ENCODE measurements at regions not wholly inside any gene's neighbourhood (a gene's known extent, or its start where the extent isn't known, plus 50 kb on each side); places are given as distances from the start of the nearest gene placed in this dataset.

DNA sequence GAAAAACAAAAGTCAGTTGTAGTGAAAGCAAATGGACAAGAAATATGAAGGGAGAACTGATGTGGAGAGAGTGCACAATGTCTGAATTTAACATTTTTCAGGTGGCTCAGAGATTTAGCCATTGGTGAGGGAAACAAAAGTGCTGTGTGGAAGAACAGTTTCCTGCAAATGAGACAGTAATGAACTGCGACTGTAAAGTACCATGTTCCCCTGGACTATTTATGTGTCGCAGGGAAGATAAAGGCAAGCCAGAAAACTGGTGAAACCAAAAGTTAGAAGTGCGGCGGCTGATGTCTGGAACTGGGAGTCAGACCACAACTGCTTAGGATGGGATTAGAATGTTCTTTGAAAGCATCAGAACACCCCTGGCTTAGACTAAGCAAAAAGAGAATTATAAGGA, 905.1 kb upstream of the MAN1A1 start:
- no peak for DNase-seq (ENCODE audit: extremely low read depth in 1 of 4, low spot score in 3 of 4)
- TF ChIP-seq ZNF347 (CRISPR knock-in tag; IDR thresholded peaks at IDR 0.05; ENCODE audit: low read depth) (no peak), TAF1 (IDR thresholded peaks at IDR 0.05; ENCODE audit: control insufficient read depth, extremely low read depth, insufficient read depth, low read length, severe bottlenecking) (no peak), JUND (IDR thresholded peaks at IDR 0.05; ENCODE audit: borderline replicate concordance, low read depth, low read length) (no peak), JUND (tag; IDR thresholded peaks at IDR 0.05; ENCODE audit: borderline replicate concordance, low read depth, low read length) (no peak), WHSC1 (IDR thresholded peaks at IDR 0.05; ENCODE audit: low read length) (no peak), ZNF212 (CRISPR knock-in tag; IDR thresholded peaks at IDR 0.05) (no peak), BRD4 (IDR thresholded peaks at IDR 0.05) (no peak), TCFL5 (CRISPR knock-in tag; conservative IDR thresholded peaks at IDR 0.05) (no peak)
- TF ChIP-seq, protein P1, sequence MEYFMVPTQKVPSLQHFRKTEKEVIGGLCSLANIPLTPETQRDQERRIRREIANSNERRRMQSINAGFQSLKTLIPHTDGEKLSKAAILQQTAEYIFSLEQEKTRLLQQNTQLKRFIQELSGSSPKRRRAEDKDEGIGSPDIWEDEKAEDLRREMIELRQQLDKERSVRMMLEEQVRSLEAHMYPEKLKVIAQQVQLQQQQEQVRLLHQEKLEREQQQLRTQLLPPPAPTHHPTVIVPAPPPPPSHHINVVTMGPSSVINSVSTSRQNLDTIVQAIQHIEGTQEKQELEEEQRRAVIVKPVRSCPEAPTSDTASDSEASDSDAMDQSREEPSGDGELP (CRISPR knock-in tag; IDR thresholded peaks at IDR 0.05; ENCODE audit: borderline replicate concordance): no peak
- TF ChIP-seq, protein P2, sequence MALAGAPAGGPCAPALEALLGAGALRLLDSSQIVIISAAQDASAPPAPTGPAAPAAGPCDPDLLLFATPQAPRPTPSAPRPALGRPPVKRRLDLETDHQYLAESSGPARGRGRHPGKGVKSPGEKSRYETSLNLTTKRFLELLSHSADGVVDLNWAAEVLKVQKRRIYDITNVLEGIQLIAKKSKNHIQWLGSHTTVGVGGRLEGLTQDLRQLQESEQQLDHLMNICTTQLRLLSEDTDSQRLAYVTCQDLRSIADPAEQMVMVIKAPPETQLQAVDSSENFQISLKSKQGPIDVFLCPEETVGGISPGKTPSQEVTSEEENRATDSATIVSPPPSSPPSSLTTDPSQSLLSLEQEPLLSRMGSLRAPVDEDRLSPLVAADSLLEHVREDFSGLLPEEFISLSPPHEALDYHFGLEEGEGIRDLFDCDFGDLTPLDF (CRISPR knock-in tag; IDR thresholded peaks at IDR 0.05): no peak
- TF ChIP-seq, protein P3, sequence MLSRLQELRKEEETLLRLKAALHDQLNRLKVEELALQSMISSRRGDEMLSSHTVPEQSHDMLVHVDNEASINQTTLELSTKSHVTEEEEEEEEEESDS (CRISPR knock-in tag; IDR thresholded peaks at IDR 0.05): no peak
- ChIA-PET CTCF (ENCODE audit: low intra/inter-chr PET ratio) (no interaction called here), POLR2A (no interaction called here)
- in situ Hi-C loops (cut with MboI): no loop called here
- no peaks in the 10 kb centered on the region for H3K9me1 ChIP-seq (ENCODE audit: control insufficient read depth, insufficient read depth, low read length)
- no peaks in the 10 kb centered on the region for H4K20me1 ChIP-seq (replicated peaks; ENCODE audit: control insufficient read depth, insufficient read depth, low read length)
- no peak overlapping the region for H2AFZ ChIP-seq (ENCODE audit: low read depth, low read length)
- no peak overlapping the region for H3K4me2 ChIP-seq (ENCODE audit: insufficient read depth, low read length)
- no TSS peak for BruUV-seq (replicated peaks)
- no peak for ATAC-seq
- no peaks in the 10 kb centered on the region for H3K27me3 ChIP-seq (ENCODE audit: control insufficient read depth in 2 of 2, insufficient read depth in 2 of 2, low read length in 2 of 2)
- intact Hi-C loops (cut with micrococcal nuclease): no loop called here
- WGBS (ENCODE audit: insufficient coverage, low coverage, missing lambda C conversion rate): 2% methylated on average over 4 of the region's 4 CpGs
- H3K36me3 ChIP-seq (ENCODE audit: control insufficient read depth, insufficient read depth, low read length): no peaks in the 10 kb centered on the region
- no peak overlapping the region for H3K27ac ChIP-seq (ENCODE audit: extremely low read depth, low read depth, low read length)
- FAIRE-seq: no peak
- H3K4me1 ChIP-seq (replicated peaks in 1 of 2; ENCODE audit: control insufficient read depth in 2 of 2, insufficient read depth in 2 of 2, low read length in 2 of 2): no peaks in the 10 kb centered on the region
- H3K79me2 ChIP-seq (ENCODE audit: control insufficient read depth, insufficient read depth, low read length): no peaks in the 10 kb centered on the region
- no peaks in the 10 kb centered on the region for H3K9me3 ChIP-seq (replicated peaks; ENCODE audit: control insufficient read depth, insufficient read depth, low read depth, low read length)
- H3K4me3 ChIP-seq: no peak overlapping the region
- no peak overlapping the region for H3K9ac ChIP-seq (ENCODE audit: insufficient read depth in 1 of 2, low read depth in 2 of 2, low read length in 2 of 2)
